ENCODE measurements at regions not wholly inside any gene's neighbourhood (a gene's known extent, or its start where the extent isn't known, plus 50 kb on each side); places are given as distances from the start of the nearest gene placed in this dataset.
A peak's percentile ranks its signal among the peaks of the same experiment; 100 is the strongest.

- Mint-ChIP-seq H3K9me3 (ENCODE audit: unreplicated experiment) (peaks cover 6% of the 10 kb centered on the region), H3K27me3 (ENCODE audit: unreplicated experiment) (no peaks in the 10 kb centered on the region), H3K4me1 (ENCODE audit: unreplicated experiment) (peaks cover 14% of the 10 kb centered on the region), H3K27ac (ENCODE audit: unreplicated experiment) (no peak overlapping the region), H3K4me3 (ENCODE audit: unreplicated experiment) (no peak overlapping the region), H3K36me3 (ENCODE audit: unreplicated experiment) (peaks cover 6% of the 10 kb centered on the region)
- TF ChIP-seq, protein P1, sequence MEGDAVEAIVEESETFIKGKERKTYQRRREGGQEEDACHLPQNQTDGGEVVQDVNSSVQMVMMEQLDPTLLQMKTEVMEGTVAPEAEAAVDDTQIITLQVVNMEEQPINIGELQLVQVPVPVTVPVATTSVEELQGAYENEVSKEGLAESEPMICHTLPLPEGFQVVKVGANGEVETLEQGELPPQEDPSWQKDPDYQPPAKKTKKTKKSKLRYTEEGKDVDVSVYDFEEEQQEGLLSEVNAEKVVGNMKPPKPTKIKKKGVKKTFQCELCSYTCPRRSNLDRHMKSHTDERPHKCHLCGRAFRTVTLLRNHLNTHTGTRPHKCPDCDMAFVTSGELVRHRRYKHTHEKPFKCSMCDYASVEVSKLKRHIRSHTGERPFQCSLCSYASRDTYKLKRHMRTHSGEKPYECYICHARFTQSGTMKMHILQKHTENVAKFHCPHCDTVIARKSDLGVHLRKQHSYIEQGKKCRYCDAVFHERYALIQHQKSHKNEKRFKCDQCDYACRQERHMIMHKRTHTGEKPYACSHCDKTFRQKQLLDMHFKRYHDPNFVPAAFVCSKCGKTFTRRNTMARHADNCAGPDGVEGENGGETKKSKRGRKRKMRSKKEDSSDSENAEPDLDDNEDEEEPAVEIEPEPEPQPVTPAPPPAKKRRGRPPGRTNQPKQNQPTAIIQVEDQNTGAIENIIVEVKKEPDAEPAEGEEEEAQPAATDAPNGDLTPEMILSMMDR (IDR thresholded peaks at IDR 0.05) = no peak
- DNase-seq (ENCODE audit: extremely low spot score, unreplicated experiment) = no peak
Observed at GRCh38 chr12:46610754-46611153, 215.0 kb downstream of the SLC38A4 start.

GRCh38 chr12:46609674-46610073 lies 216.1 kb downstream of the SLC38A4 start:
- Mint-ChIP-seq H3K27me3 (ENCODE audit: unreplicated experiment) (no peaks in the 10 kb centered on the region), H3K4me1 (ENCODE audit: unreplicated experiment) (peaks cover 14% of the 10 kb centered on the region), H3K4me3 (ENCODE audit: unreplicated experiment) (no peak overlapping the region), H3K9me3 (ENCODE audit: unreplicated experiment) (peaks cover 5% of the 10 kb centered on the region), H3K36me3 (ENCODE audit: unreplicated experiment) (peaks cover 8% of the 10 kb centered on the region), H3K27ac (ENCODE audit: unreplicated experiment) (peak overlapping the region; percentile 61)
- DNase-seq (ENCODE audit: extremely low spot score, unreplicated experiment) = no peak
- TF ChIP-seq, protein P1 (IDR thresholded peaks at IDR 0.05) = no peak

DNA sequence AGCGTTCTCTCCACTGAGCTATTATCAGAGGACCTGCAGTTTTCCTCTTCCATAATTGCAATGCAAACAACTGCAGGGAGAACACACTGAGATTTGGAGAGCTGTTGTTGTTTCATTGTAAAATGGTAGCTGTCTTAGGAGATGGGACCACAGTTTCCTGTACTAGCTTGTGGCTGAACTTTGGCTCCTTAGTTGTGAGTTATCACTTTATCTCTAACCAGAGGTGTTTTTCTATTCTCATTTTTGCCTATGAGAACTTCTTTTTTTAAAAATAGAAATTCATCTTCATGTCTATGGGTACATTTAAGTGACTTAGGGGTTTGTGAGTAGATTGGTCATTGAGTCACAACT lies 216.5 kb downstream of the SLC38A4 start:
- TF ChIP-seq, protein P1 (IDR thresholded peaks at IDR 0.05) = no peak
- H3K27ac Mint-ChIP-seq (ENCODE audit: unreplicated experiment) = peak overlapping the region; percentile 61
- H3K27me3 Mint-ChIP-seq (ENCODE audit: unreplicated experiment) = no peaks in the 10 kb centered on the region
- H3K9me3 Mint-ChIP-seq (ENCODE audit: unreplicated experiment) = peaks cover under 1% of the 10 kb centered on the region
- DNase-seq (ENCODE audit: extremely low spot score, unreplicated experiment) = no peak
- peaks cover 7% of the 10 kb centered on the region for H3K36me3 Mint-ChIP-seq (ENCODE audit: unreplicated experiment)
- no peak overlapping the region for H3K4me3 Mint-ChIP-seq (ENCODE audit: unreplicated experiment)
- H3K4me1 Mint-ChIP-seq (ENCODE audit: unreplicated experiment) = peaks cover 14% of the 10 kb centered on the region

DNA sequence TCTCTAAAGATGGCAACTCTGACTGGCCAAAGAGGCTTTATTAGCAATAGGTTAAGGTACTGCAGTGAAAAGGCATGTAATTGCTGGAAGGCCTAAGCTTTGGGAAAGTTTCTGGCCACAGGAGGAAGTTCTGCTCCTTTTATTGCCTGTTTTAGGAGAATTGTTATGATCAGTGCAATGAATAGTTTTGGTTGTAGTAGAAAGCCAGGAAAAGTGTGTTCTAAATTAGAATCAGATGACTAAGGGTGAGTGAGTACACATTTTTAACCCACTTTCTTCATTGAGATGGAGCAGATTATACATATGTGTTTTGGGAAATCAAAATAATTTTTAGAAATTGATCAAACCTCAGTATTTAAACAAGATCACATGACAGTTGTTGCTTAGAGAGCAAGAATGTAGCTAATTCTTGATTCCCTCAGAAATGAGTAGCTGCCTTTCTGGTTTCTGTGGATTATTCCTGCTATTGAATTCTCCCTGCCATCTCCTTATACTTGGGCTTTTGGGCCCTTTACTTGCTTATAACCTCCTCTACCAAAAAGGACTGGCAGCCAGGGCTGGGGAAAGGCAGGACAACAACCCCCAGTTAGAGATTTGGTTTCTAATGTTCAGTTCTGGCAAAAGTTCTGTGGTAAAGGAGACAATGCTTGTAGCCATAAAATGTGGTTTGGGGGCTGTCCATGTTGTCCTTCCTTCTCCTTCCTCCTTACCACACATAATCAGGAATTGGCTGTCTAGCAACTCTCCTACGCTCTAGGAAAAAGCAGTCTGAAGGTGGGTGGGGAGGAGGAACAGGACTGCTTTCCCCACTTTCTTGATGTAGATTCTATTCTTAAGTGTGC lies 217.1 kb downstream of the SLC38A4 start:
- no peak for DNase-seq (ENCODE audit: extremely low spot score, unreplicated experiment)
- Mint-ChIP-seq H3K9me3 (ENCODE audit: unreplicated experiment) (no peaks in the 10 kb centered on the region), H3K27me3 (ENCODE audit: unreplicated experiment) (no peaks in the 10 kb centered on the region), H3K36me3 (ENCODE audit: unreplicated experiment) (peaks cover 6% of the 10 kb centered on the region), H3K27ac (ENCODE audit: unreplicated experiment) (peak overlapping the region; percentile 61), H3K4me1 (ENCODE audit: unreplicated experiment) (peaks cover 14% of the 10 kb centered on the region), H3K4me3 (ENCODE audit: unreplicated experiment) (no peak overlapping the region)
- TF ChIP-seq, protein P1 (IDR thresholded peaks at IDR 0.05) = no peak

GRCh38 chr12:46604684-46605083 lies 221.1 kb downstream of the SLC38A4 start:
- TF ChIP-seq, protein P1 (IDR thresholded peaks at IDR 0.05) = no peak
- H3K27ac Mint-ChIP-seq (ENCODE audit: unreplicated experiment) = no peak overlapping the region
- peaks cover 14% of the 10 kb centered on the region for H3K9me3 Mint-ChIP-seq (ENCODE audit: unreplicated experiment)

More at GRCh38 chr12:46604684-46605083, 221.1 kb downstream of the SLC38A4 start:
- H3K27me3 Mint-ChIP-seq (ENCODE audit: unreplicated experiment) = no peaks in the 10 kb centered on the region
- peaks cover 20% of the 10 kb centered on the region for H3K36me3 Mint-ChIP-seq (ENCODE audit: unreplicated experiment)
- H3K4me1 Mint-ChIP-seq (ENCODE audit: unreplicated experiment) = peaks cover 16% of the 10 kb centered on the region
- no peak overlapping the region for H3K4me3 Mint-ChIP-seq (ENCODE audit: unreplicated experiment)
- no peak for DNase-seq (ENCODE audit: extremely low spot score, unreplicated experiment)
